Hepatocyte (in vitro differentiated cells): ENCODE measurements at regions not wholly inside any gene's neighbourhood (a gene's known extent, or its start where the extent isn't known, plus 50 kb on each side); places are given as distances from the start of the nearest gene placed in this dataset.

Experiments used
- CTCF ChIP-seq: fragments of 200-600 bp; sonication (generic); IDR thresholded peaks from 2 replicates; pipeline ENCODE4 v1.5.1; 2016; ENCODE audit warnings: antibody characterized with exemption, mild to moderate bottlenecking; ENCODE audit not compliant: poor library complexity
- EZH2 ChIP-seq: fragments of 200-600 bp; sonication (generic); IDR thresholded peaks from 2 replicates; pipeline ENCODE4 v1.6.1; 2016; ENCODE audit warnings: antibody characterized with exemption, mild to moderate bottlenecking, borderline replicate concordance
- EZH2phosphoT487 ChIP-seq: fragments of 200-600 bp; sonication (generic); IDR thresholded peaks from one replicate; pipeline ENCODE4 v1.6.1; 2018; ENCODE audit warnings: antibody characterized with exemption, mild to moderate bottlenecking, low read depth, moderate library complexity; ENCODE audit not compliant: unreplicated experiment, severe bottlenecking

GRCh38 chr18:45481821-45482220, 133.5 kb upstream of the SLC14A2 start:
- TF ChIP-seq CTCF (no peak), EZH2 (no peak), EZH2phosphoT487 (no peak)
